ENCODE measurements at regions not wholly inside any gene's neighbourhood (a gene's known extent, or its start where the extent isn't known, plus 50 kb on each side); places are given as distances from the start of the nearest gene placed in this dataset.
A peak's percentile ranks its signal among the peaks of the same experiment; 100 is the strongest.
"Not testable (repeated sequence)": the region's sequence is repeated elsewhere in the genome, so short reads cannot be mapped to it uniquely, and the experiment has no call there.

GRCh38 chr3:160102001-160102400, 113.4 kb downstream of the IL12A start:
- POLR2A ChIA-PET; DNase-seq; intact Hi-C loops (cut with micrococcal nuclease); H3K4me1 ChIP-seq (ENCODE audit: control insufficient read depth in 2 of 2, insufficient read depth in 2 of 2, low read length in 2 of 2); H3K36me3 ChIP-seq (ENCODE audit: control insufficient read depth in 2 of 3, insufficient read depth in 3 of 3, low read length in 3 of 3); H3K27me3 ChIP-seq (ENCODE audit: control insufficient read depth in 2 of 2, insufficient read depth in 2 of 2, low read length in 2 of 2); H3K4me3 ChIP-seq (ENCODE audit: low read length); H3K27ac ChIP-seq (ENCODE audit: low read depth, low read length); H3K36me3 Mint-ChIP-seq; H3K4me1 Mint-ChIP-seq; H3K9me3 ChIP-seq (ENCODE audit: control insufficient read depth in 2 of 3, low read length in 3 of 3); ATAC-seq; H3K9me3 Mint-ChIP-seq; H3K4me3 Mint-ChIP-seq; CTCF ChIA-PET; H3K27ac Mint-ChIP-seq: not testable (repeated sequence)
- H3K27me3 Mint-ChIP-seq: peaks cover 0 to 17% (median 4%) of the 10 kb centered on the region in 5 donors

GRCh38 chr3:160103397-160103796, 114.8 kb downstream of the IL12A start:
- Histone ChIP-seq H3K9me3 (ENCODE audit: control insufficient read depth in 2 of 3, low read length in 3 of 3) (no peaks in the 10 kb centered on the region), H3K4me1 (ENCODE audit: control insufficient read depth in 2 of 2, insufficient read depth in 2 of 2, low read length in 2 of 2) (no peaks in the 10 kb centered on the region), H3K36me3 (ENCODE audit: control insufficient read depth in 2 of 3, insufficient read depth in 3 of 3, low read length in 3 of 3) (no peaks in the 10 kb centered on the region), H3K27ac (ENCODE audit: low read depth, low read length) (no peak overlapping the region), H3K27me3 (ENCODE audit: control insufficient read depth in 2 of 2, insufficient read depth in 2 of 2, low read length in 2 of 2) (no peaks in the 10 kb centered on the region), H3K4me3 (ENCODE audit: low read length) (no peak overlapping the region)
- Mint-ChIP-seq H3K36me3 (no peaks in the 10 kb centered on the region), H3K4me3 (no peak overlapping the region), H3K4me1 (no peaks in the 10 kb centered on the region), H3K27me3 (peaks cover 0 to 17% (median 4%) of the 10 kb centered on the region in 5 donors), H3K9me3 (no peaks in the 10 kb centered on the region), H3K27ac (no peak overlapping the region)
- POLR2A ChIA-PET: no interaction called here
- intact Hi-C loops (cut with micrococcal nuclease): no loop called here
- ATAC-seq (no peak), DNase-seq (no peak)
- CTCF ChIA-PET: no interaction called here

- POLR2A ChIA-PET: no interaction called here
- H3K27me3 Mint-ChIP-seq: peaks cover 0 to 8% (median 3%) of the 10 kb centered on the region in 5 donors
- no peaks in the 10 kb centered on the region for H3K36me3 Mint-ChIP-seq
- Histone ChIP-seq H3K4me3 (ENCODE audit: low read length) (no peak overlapping the region), H3K36me3 (ENCODE audit: control insufficient read depth in 2 of 3, insufficient read depth in 3 of 3, low read length in 3 of 3) (no peaks in the 10 kb centered on the region), H3K27me3 (ENCODE audit: control insufficient read depth in 2 of 2, insufficient read depth in 2 of 2, low read length in 2 of 2) (no peaks in the 10 kb centered on the region), H3K4me1 (ENCODE audit: control insufficient read depth in 2 of 2, insufficient read depth in 2 of 2, low read length in 2 of 2) (no peaks in the 10 kb centered on the region), H3K27ac (ENCODE audit: low read depth, low read length) (no peak overlapping the region), H3K9me3 (ENCODE audit: control insufficient read depth in 2 of 3, low read length in 3 of 3) (no peaks in the 10 kb centered on the region)
- DNase-seq (no peak), ATAC-seq (peak; percentile 54)
- H3K4me3 Mint-ChIP-seq: no peak overlapping the region
- intact Hi-C loops (cut with micrococcal nuclease): no loop called here
- H3K9me3 Mint-ChIP-seq: no peaks in the 10 kb centered on the region
- no peak overlapping the region for H3K27ac Mint-ChIP-seq
- CTCF ChIA-PET: no interaction called here
- H3K4me1 Mint-ChIP-seq: no peaks in the 10 kb centered on the region
Measured at GRCh38 chr3:160105907-160106584, 117.4 kb downstream of the IL12A start.

- H3K27me3 Mint-ChIP-seq: peaks cover 0 to 6% (median 4%) of the 10 kb centered on the region in 5 donors
Measured at GRCh38 chr3:160106905-160107861, 118.0 kb upstream of the C3orf80 start.

GRCh38 chr3:160108362-160108761, 116.9 kb upstream of the C3orf80 start:
- no peaks in the 10 kb centered on the region for H3K36me3 Mint-ChIP-seq
- Histone ChIP-seq H3K4me3 (ENCODE audit: low read length) (no peak overlapping the region), H3K36me3 (ENCODE audit: control insufficient read depth in 2 of 3, insufficient read depth in 3 of 3, low read length in 3 of 3) (no peaks in the 10 kb centered on the region), H3K4me1 (ENCODE audit: control insufficient read depth in 2 of 2, insufficient read depth in 2 of 2, low read length in 2 of 2) (no peaks in the 10 kb centered on the region), H3K27me3 (ENCODE audit: control insufficient read depth in 2 of 2, insufficient read depth in 2 of 2, low read length in 2 of 2) (no peaks in the 10 kb centered on the region), H3K27ac (ENCODE audit: low read depth, low read length) (no peak overlapping the region), H3K9me3 (ENCODE audit: control insufficient read depth in 2 of 3, low read length in 3 of 3) (no peaks in the 10 kb centered on the region)
- H3K4me1 Mint-ChIP-seq: no peaks in the 10 kb centered on the region
- H3K9me3 Mint-ChIP-seq: no peaks in the 10 kb centered on the region
- intact Hi-C loops (cut with micrococcal nuclease): no loop called here
- H3K4me3 Mint-ChIP-seq: no peak overlapping the region
- ChIA-PET POLR2A (no interaction called here), CTCF (no interaction called here)
- ATAC-seq: no peak
- no peak overlapping the region for H3K27ac Mint-ChIP-seq
- no peak for DNase-seq
- H3K27me3 Mint-ChIP-seq: peaks cover 0 to 12% (median 7%) of the 10 kb centered on the region in 5 donors

More at GRCh38 chr3:160106905-160107861, 118.0 kb upstream of the C3orf80 start:
- H3K27ac ChIP-seq (ENCODE audit: low read depth, low read length): no peak overlapping the region
- Mint-ChIP-seq H3K27ac (no peak overlapping the region), H3K36me3 (no peaks in the 10 kb centered on the region), H3K4me1 (no peaks in the 10 kb centered on the region), H3K4me3 (no peak overlapping the region), H3K9me3 (no peaks in the 10 kb centered on the region)
- ATAC-seq: no peak
- no peak overlapping the region for H3K4me3 ChIP-seq (ENCODE audit: low read length)
- POLR2A ChIA-PET: no interaction called here
- DNase-seq: no peak
- H3K9me3 ChIP-seq (ENCODE audit: control insufficient read depth in 2 of 3, low read length in 3 of 3): no peaks in the 10 kb centered on the region
- no peaks in the 10 kb centered on the region for H3K27me3 ChIP-seq (ENCODE audit: control insufficient read depth in 2 of 2, insufficient read depth in 2 of 2, low read length in 2 of 2)
- CTCF ChIA-PET: no interaction called here
- no peaks in the 10 kb centered on the region for H3K36me3 ChIP-seq (ENCODE audit: control insufficient read depth in 2 of 3, insufficient read depth in 3 of 3, low read length in 3 of 3)
- intact Hi-C loops (cut with micrococcal nuclease): no loop called here
- no peaks in the 10 kb centered on the region for H3K4me1 ChIP-seq (ENCODE audit: control insufficient read depth in 2 of 2, insufficient read depth in 2 of 2, low read length in 2 of 2)

- Histone ChIP-seq H3K27me3 (ENCODE audit: control insufficient read depth in 2 of 2, insufficient read depth in 2 of 2, low read length in 2 of 2) (no peaks in the 10 kb centered on the region), H3K9me3 (ENCODE audit: control insufficient read depth in 2 of 3, low read length in 3 of 3) (no peaks in the 10 kb centered on the region), H3K36me3 (ENCODE audit: control insufficient read depth in 2 of 3, insufficient read depth in 3 of 3, low read length in 3 of 3) (no peaks in the 10 kb centered on the region), H3K4me1 (ENCODE audit: control insufficient read depth in 2 of 2, insufficient read depth in 2 of 2, low read length in 2 of 2) (no peaks in the 10 kb centered on the region), H3K4me3 (ENCODE audit: low read length) (no peak overlapping the region), H3K27ac (ENCODE audit: low read depth, low read length) (no peak overlapping the region)
- peaks cover 0 to 4% (median 0%) of the 10 kb centered on the region in 5 donors for H3K36me3 Mint-ChIP-seq
- H3K4me1 Mint-ChIP-seq: no peaks in the 10 kb centered on the region
- ATAC-seq (no peak), DNase-seq (no peak)
- ChIA-PET POLR2A (no interaction called here), CTCF (interaction anchor here (0.6 kb wide), 1 partner anchor 99 kb away, joined by 4 read pairs; no protein-coding TSS in a partner anchor)
- no peak overlapping the region for H3K4me3 Mint-ChIP-seq
- intact Hi-C loops (cut with micrococcal nuclease): no loop called here
- no peak overlapping the region for H3K27ac Mint-ChIP-seq
- H3K9me3 Mint-ChIP-seq: no peaks in the 10 kb centered on the region
- H3K27me3 Mint-ChIP-seq: peaks cover 8 to 21% (median 12%) of the 10 kb centered on the region in 5 donors
Measured at GRCh38 chr3:160112481-160112880, 112.7 kb upstream of the C3orf80 start.
